ENCODE measurements at regions not wholly inside any gene's neighbourhood (a gene's known extent, or its start where the extent isn't known, plus 50 kb on each side); places are given as distances from the start of the nearest gene placed in this dataset.
"Not testable (repeated sequence)": the region's sequence is repeated elsewhere in the genome, so short reads cannot be mapped to it uniquely, and the experiment has no call there.

- intact Hi-C loops (cut with micrococcal nuclease), result not testable (repeated sequence)
Observed at GRCh38 chr11:134656086-134656840, 244.2 kb upstream of the B3GAT1 start.

DNA sequence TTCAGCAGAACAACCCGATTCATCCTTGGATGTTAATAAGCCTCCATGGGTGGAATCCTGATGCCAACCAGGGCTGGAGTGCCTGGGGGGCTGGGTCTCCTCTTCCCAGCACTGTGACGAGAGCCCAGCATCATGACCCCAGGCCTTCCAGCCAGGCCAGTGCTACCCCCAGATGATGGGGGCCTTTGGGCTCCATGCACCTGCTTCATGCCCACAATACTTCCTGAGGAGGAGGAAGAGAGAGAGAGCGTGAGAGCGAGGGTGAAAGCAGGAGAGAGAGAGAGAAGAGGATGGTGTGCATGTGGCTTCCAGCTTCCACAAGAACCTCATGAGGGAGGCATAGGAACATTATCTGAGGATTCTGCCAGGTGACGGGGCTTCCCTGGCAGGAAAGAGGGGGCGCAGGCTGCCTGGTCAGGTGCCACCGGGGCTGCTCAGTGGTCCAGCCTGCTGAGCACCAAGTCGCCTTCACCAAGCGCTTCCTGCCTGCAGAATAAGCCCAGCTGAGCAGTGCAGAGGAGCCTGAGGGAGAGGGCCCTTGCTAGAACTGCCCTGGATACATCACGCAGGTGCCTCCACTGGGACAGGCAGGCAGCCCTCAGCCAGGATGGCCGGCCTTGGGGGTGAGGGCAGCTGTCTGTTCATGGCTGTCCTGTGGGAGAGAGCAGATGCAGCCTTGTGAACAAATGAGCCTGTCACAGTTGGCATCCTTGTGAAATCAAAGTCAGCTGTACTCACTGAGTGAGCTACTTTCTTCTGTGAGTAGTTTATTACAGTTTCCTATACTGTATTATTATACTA lies 243.3 kb upstream of the B3GAT1 start:
- intact Hi-C loops (cut with micrococcal nuclease), result no loop called here

- intact Hi-C loops (cut with micrococcal nuclease), result no loop called here
Observed at GRCh38 chr11:134654161-134654915, 242.3 kb upstream of the B3GAT1 start.

- intact Hi-C loops (cut with micrococcal nuclease), result no loop called here
Observed at GRCh38 chr11:134652586-134653255, 240.7 kb upstream of the B3GAT1 start.

GRCh38 chr11:134647066-134647743 lies 235.2 kb upstream of the B3GAT1 start:
- intact Hi-C loops (cut with micrococcal nuclease), result no loop called here

GRCh38 chr11:134646561-134646960 lies 234.5 kb upstream of the B3GAT1 start:
- intact Hi-C loops (cut with micrococcal nuclease), result no loop called here

DNA sequence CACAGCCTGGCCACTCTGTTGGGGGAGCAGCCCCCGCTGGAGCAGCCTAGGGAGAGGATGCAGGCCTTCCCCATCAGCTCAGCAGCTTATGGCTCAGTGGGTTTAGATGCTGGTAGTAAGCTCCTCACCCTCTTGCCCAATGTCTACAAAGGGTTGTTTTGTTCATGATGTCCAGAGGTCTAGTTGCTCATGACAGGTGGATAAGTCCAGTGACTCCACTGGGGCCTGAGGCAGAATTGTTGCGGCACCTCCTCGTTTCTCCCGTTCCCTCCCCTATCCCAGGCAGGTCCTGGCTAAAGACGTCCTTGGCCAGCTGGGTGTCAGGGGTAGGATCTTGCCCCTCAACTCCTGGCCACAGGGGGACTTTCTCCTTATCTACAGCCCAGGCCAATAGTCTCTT lies 233.5 kb upstream of the B3GAT1 start:
- intact Hi-C loops (cut with micrococcal nuclease), result no loop called here

- intact Hi-C loops (cut with micrococcal nuclease), result no loop called here
Observed at GRCh38 chr11:134644476-134645456, 232.7 kb upstream of the B3GAT1 start.

DNA sequence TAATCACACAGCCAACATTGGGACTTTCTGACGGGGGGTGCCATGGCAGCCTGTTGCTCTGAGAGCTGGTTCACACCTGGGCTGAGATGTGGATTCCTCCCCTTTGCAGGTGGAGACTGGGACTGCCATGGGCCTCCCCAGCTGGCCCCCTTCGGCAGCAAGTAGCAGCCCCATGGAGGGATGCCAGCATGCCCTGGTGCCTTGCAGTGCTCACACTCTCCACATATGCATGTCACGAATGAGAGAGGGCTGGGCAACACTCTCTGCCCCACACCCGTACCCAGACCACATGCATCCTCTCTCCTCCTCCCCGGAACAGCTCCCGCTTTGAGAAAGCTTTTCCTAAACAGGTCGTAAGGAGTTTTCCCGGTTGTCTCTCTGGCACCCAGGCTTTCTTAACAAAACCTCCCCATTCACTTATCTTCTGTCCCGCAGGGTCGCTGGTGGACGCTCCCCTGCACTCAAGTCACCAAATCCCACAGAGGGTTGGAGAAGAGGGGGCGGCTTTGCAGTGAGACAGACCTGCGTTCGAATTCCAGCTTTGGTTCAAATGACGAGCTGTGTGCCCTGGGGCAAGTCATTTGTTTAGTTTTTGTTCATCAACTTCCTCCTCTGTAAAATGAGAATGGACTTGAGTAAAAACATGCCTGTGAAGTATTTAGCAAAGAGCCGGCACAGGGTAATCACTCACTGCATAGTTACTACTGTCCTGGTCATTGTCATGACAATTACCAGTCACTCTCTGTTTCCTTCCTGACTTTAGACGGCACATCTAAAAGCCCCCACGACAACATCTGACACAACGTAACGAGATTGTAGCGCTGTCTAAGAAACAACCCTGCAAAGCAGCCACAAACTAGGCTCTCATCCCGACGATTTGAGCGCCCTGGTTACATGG lies 231.3 kb upstream of the B3GAT1 start:
- intact Hi-C loops (cut with micrococcal nuclease), result no loop called here

- intact Hi-C loops (cut with micrococcal nuclease), result no loop called here
Observed at GRCh38 chr11:134642206-134642605, 230.2 kb upstream of the B3GAT1 start.

DNA sequence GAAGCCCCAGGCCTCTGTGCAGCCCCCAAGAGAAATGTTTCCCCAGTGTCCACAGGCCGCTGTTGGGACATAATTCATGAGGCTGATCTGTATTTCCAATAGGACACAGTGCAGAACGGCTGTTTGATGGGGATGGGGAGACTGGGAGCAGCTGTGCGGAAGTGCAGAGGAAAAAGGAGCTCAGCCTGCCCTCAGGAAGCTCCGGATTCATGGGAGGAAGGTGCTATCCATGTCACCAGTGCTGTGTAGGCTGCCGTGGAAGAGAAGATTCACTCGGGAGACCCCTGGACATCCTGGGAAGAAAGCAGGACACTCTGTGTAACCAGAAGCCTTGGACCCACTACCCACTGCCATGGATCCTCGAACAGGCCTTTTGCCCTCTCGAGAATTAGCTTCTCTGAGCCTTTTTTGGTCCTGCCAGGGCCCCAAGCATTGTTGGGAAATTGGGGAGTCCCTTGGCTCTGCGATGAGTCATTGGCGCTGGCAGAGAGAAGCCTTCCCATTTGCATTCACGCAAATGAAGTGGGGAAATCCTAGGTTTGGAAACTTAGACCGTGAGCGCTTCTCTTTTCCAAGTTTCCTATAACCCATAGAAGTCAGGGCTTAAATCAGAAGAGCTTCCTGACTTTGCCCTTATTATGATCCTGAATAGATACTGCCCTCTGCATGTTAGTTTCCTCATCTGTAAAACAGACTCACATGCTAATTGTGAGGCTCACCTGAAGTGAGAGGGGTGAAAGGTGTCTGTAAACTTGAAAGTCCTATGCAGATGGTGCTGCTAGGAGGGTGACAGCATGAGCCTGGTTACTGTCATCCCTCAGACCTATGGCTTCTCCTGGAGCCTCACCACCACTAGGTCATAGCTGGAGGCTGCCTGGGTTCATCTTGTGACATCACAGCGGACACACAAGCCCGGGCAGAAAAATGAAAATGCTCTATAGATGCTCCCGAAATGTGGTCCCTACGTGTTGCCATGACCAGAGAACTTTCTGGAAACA lies 229.2 kb upstream of the B3GAT1 start:
- intact Hi-C loops (cut with micrococcal nuclease), result no loop called here

- intact Hi-C loops (cut with micrococcal nuclease), result no loop called here
Observed at GRCh38 chr11:134640536-134640935, 228.5 kb upstream of the B3GAT1 start.

DNA sequence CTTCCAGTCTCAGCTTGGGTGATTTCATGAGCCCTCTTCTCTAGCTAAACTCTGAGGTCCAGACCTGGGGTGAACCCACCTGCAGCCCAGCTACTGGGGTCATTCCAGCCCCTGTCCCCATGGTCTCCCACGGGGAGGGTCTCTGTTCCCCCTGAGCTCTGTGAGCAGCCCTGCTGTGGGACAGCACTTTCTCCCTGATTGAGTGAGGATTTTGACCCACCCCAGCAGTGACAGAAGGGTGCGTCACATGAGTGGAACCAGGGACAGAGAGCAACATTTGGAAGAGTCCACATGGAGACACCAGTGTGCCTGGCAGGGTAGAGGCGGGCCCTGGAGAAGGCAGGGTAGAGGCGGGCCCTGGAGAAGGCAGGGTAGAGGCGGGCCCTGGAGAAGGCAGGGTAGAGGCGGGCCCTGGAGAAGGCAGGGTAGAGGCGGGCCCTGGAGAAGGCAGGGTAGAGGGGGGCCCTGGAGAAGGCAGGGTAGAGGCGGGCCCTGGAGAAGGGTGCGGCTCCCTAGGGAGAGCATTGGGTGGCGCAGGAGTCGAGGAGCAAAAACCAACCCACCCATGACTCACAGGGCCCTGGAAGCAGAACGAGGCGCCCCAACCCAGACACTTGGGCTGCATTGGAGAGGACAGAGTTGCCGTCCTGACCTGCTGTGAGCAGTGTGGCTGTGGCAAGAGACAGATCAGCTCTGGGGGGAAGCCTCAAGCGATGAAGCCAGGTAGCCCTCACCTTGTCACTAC lies 227.7 kb upstream of the B3GAT1 start:
- intact Hi-C loops (cut with micrococcal nuclease), result no loop called here

- intact Hi-C loops (cut with micrococcal nuclease), result no loop called here
Observed at GRCh38 chr11:134638796-134639430, 226.9 kb upstream of the B3GAT1 start.

- intact Hi-C loops (cut with micrococcal nuclease), result no loop called here
Observed at GRCh38 chr11:134637091-134638015, 225.3 kb upstream of the B3GAT1 start.
